ENCODE measurements at regions not wholly inside any gene's neighbourhood (a gene's known extent, or its start where the extent isn't known, plus 50 kb on each side); places are given as distances from the start of the nearest gene placed in this dataset.

DNA sequence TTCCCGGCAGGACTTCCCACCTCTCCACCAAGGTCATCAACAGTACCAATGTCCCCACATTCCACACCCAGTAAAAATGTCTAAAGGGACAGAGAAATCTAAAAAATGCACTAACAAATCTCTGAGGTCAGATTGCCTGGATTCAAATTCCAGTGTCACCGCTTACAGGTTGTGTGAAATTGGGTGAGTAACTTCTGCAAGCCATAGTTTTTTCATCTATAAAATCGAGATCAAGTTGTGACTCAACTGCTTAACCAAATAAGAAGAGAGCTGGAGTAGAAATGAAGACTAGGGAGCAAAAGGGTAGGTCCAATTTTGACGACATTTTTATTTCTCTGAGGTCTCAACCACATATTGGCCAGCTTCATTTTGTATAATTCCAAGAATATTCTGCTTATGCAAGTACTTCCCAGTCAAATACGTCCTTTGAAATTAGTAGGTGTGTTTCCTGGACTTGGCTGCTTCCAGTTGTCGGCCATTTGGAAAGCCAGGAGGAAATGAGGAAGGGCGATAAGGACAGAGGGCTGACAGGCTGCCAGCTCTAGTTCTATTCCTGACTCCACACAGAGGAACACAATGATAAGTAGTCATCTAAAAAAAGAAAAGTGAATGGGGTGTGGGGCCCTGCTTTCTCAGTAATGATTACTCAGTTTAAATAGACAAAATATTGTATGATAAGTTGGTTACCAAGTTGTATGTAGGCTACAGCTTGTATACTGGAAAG is 57.7 kb upstream of the ZC3H11B start:
- TF ChIP-seq ZNF121 (tag by site-specific recombination; IDR thresholded peaks at IDR 0.05) = no peak
- TF ChIP-seq, protein P1, sequence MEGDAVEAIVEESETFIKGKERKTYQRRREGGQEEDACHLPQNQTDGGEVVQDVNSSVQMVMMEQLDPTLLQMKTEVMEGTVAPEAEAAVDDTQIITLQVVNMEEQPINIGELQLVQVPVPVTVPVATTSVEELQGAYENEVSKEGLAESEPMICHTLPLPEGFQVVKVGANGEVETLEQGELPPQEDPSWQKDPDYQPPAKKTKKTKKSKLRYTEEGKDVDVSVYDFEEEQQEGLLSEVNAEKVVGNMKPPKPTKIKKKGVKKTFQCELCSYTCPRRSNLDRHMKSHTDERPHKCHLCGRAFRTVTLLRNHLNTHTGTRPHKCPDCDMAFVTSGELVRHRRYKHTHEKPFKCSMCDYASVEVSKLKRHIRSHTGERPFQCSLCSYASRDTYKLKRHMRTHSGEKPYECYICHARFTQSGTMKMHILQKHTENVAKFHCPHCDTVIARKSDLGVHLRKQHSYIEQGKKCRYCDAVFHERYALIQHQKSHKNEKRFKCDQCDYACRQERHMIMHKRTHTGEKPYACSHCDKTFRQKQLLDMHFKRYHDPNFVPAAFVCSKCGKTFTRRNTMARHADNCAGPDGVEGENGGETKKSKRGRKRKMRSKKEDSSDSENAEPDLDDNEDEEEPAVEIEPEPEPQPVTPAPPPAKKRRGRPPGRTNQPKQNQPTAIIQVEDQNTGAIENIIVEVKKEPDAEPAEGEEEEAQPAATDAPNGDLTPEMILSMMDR (tag by site-specific recombination; IDR thresholded peaks at IDR 0.05) = no peak
- TF ChIP-seq, protein P2, sequence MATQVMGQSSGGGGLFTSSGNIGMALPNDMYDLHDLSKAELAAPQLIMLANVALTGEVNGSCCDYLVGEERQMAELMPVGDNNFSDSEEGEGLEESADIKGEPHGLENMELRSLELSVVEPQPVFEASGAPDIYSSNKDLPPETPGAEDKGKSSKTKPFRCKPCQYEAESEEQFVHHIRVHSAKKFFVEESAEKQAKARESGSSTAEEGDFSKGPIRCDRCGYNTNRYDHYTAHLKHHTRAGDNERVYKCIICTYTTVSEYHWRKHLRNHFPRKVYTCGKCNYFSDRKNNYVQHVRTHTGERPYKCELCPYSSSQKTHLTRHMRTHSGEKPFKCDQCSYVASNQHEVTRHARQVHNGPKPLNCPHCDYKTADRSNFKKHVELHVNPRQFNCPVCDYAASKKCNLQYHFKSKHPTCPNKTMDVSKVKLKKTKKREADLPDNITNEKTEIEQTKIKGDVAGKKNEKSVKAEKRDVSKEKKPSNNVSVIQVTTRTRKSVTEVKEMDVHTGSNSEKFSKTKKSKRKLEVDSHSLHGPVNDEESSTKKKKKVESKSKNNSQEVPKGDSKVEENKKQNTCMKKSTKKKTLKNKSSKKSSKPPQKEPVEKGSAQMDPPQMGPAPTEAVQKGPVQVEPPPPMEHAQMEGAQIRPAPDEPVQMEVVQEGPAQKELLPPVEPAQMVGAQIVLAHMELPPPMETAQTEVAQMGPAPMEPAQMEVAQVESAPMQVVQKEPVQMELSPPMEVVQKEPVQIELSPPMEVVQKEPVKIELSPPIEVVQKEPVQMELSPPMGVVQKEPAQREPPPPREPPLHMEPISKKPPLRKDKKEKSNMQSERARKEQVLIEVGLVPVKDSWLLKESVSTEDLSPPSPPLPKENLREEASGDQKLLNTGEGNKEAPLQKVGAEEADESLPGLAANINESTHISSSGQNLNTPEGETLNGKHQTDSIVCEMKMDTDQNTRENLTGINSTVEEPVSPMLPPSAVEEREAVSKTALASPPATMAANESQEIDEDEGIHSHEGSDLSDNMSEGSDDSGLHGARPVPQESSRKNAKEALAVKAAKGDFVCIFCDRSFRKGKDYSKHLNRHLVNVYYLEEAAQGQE (tag by site-specific recombination; IDR thresholded peaks at IDR 0.05) = no peak
- no peak for TF ChIP-seq TCF7L2 (IDR thresholded peaks at IDR 0.05; ENCODE audit: borderline replicate concordance, low read depth, low read length)
- no peak for TF ChIP-seq YY1 (tag by site-specific recombination; IDR thresholded peaks at IDR 0.05)
- TF ChIP-seq ZNF354C (tag by site-specific recombination; IDR thresholded peaks at IDR 0.05; ENCODE audit: borderline replicate concordance, low read depth) = no peak
- no peak for TF ChIP-seq KLF1 (tag by site-specific recombination; IDR thresholded peaks at IDR 0.05)
- TF ChIP-seq HOXD13 (CRISPR knock-in tag; IDR thresholded peaks at IDR 0.05; ENCODE audit: borderline replicate concordance) = no peak
- TF ChIP-seq ZNF777 (tag by site-specific recombination; IDR thresholded peaks at IDR 0.05; ENCODE audit: borderline replicate concordance) = no peak
- no peak for TF ChIP-seq ZEB2 (tag by site-specific recombination; IDR thresholded peaks at IDR 0.05)
- no peak for TF ChIP-seq ZNF404 (tag by site-specific recombination; IDR thresholded peaks at IDR 0.05)
- no peak for TF ChIP-seq BCL11A (tag by site-specific recombination; IDR thresholded peaks at IDR 0.05; ENCODE audit: low read depth)
- TF ChIP-seq SETDB1 (IDR thresholded peaks at IDR 0.05; ENCODE audit: insufficient read length, low read length) = no peak
- TF ChIP-seq, protein P3, sequence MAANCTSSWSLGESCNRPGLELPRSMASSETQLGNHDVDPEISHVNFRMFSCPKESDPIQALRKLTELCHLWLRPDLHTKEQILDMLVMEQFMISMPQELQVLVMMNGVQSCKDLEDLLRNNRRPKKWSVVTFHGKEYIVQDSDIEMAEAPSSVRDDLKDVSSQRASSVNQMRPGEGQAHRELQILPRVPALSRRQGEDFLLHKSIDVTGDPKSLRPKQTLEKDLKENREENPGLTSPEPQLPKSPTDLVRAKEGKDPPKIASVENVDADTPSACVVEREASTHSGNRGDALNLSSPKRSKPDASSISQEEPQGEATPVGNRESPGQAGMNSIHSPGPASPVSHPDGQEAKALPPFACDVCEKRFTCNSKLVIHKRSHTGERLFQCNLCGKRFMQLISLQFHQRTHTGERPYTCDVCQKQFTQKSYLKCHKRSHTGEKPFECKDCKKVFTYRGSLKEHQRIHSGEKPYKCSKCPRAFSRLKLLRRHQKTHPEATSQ (tag by site-specific recombination; IDR thresholded peaks at IDR 0.05) = no peak
